HG02852 (cell line): ENCODE measurements at regions not wholly inside any gene's neighbourhood (a gene's known extent, or its start where the extent isn't known, plus 50 kb on each side); places are given as distances from the start of the nearest gene placed in this dataset.

ENCODE experiments used
- ATAC-seq: cut with Tn5 transposase; IDR thresholded peaks from one replicate; pipeline ENCODE4 v1.9.1; 2021; ENCODE audit warnings: mild to moderate bottlenecking, moderate library complexity; ENCODE audit not compliant: unreplicated experiment

DNA sequence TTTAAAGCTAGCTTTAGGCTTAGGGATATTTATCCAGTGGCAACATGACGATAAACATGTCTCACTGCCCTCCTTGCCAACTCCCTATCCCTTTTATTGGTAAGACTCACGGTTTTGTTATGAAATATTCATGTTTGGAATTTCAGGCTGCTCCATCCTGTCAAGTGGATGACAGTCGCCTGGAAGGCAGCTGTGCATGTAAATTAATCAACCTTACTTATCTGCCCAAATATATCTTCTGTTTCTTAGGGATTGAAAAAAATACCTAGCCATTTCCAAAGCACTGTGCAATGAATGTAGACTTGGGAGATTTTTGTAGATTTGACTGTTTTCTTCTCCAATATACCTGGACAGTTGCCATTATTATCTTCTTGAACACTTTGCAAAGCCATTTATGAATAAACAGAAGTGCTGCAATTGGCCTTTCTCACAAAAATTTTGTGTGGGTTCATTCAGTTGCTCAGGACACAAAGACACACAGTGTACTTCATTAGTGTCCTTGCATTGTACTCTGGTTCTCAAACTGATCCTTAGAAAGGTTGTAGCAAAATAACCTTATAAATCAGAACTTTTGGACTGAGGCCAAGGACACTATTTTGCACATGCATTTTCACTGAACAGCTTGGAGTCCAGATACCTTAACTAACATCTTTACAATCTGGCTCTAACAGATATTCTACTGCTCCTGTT, 889.4 kb upstream of the SEMA6A start:
- no peak for ATAC-seq

DNA sequence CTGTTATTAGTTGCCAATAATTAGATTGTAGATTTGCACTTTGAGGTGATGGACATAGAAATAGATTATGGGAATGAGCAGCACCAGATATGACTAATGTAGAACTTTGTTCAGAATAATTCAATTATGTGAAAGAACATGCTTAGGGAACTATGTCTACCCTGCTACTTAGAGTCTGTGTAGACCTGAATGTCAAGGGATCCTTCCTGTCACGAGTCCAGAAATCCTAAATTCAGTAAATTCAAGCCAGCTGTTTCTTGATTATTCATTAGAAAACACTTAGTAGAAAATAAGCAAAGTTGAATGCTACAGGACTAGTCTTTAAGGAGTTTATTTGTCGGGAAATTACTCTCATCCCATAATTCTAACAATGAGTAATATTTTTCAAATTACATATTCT, 887.3 kb upstream of the SEMA6A start:
- no peak for ATAC-seq

DNA sequence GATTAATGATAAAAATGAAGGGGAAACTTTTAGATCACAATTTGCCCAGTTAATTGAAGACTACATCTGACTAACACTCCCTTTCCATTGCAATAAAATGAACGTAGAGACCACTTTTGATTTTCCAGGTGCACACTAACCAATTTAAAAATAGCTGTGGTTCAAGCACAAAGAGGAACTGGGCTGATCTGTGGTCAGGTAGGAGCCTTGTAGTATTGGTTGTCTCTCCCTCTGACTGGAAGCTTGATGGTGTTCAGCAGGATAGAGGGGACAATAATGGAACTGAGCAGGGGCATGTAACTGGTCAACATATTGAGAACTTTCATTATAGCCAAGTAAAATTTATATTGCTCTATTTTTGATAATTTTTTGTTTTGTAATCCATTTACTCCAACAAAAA, 886.8 kb upstream of the SEMA6A start:
- peak; percentile 91 for ATAC-seq

DNA sequence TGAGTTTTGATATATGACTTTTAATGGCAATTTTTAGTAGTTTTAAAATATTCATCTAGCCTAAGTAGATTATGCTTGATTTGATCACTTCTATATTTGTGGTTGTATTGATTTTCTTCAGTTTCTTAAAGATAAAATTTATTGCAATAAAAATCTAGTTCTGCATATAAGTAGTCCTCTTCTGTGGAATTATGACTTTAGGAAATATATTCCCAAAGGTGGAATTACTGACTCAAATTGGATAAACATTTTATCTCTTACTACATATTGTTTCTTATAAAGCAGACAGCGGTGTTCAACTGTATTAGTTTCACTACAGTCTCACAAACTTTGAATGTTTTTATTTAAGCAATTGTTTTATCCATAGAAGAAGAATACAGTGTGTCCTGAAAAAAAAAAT, 883.0 kb upstream of the SEMA6A start:
- ATAC-seq = no peak

DNA sequence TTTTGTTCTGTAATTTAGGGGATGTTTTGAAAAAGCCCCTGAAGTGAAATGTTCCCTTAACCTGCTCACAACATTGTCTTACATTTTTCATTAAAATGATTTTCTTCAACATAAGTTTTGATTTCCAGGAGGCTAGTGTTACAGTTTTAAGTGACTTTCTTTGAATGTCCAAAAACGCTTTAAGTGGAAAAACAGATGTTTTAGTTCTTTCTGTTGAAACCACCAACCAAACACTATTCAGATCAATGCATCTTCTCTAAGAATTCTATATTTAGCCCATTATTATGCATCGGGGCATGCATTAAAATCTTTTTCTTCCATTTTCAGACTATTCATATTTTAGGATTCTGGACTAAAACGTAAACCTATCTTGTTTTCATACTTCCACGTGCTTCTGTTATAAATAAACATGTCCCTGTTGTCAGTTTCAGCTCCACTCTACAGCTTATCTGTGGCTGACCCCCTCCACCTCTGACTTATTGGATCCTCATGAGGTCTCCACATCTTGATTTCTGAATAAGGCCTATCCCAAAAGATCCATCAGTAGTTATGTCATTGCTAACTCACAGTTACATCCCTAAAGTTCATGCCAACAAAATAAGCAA, 882.3 kb upstream of the SEMA6A start:
- no peak for ATAC-seq

DNA sequence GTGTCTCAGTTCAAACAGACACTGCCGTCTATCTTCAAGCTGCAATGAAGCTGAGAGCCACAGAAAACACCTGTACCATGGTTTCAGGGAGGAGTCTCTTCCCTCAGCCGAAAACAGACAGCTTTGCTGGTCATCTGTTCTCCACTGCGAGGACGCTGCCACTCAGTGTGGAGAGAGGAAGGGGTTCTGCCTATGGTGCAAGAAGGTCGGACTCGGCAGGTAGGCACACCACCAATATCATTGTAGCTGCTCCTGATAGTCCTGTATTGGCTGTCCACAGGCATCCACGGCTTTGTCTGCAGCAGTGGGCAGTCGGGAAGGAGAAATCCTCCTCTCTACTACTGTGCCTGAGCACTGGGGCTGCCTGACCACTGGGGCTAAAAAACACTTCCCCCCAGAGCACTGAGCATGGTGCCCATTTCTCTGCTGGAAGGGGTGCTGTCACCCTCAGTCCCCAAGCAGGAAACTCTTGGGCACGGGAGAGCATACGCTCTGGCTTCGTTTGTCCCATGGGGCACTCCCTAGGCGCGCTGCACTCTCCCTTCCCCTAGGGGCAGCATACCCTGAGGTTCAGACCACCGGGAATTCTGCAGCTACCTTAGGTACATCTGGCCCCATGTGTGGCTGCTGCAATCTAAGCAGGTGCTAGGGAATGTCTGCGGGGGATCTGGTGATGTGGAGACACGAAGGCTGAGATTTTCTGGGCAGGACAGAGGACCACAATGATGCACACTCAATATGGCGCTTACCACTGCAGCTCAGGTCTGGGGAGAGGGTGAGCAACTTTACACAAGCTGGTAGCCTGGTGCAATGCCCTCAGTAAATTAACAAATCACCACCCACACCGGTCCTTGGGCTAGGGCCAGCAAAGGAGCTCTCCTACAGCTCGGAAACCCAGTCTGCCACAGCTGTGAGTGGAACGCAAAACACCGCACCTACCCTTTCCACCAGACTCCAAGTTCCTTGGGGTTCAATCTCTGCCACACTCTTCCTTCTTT, 880.9 kb upstream of the SEMA6A start:
- peak; percentile 30 for ATAC-seq

DNA sequence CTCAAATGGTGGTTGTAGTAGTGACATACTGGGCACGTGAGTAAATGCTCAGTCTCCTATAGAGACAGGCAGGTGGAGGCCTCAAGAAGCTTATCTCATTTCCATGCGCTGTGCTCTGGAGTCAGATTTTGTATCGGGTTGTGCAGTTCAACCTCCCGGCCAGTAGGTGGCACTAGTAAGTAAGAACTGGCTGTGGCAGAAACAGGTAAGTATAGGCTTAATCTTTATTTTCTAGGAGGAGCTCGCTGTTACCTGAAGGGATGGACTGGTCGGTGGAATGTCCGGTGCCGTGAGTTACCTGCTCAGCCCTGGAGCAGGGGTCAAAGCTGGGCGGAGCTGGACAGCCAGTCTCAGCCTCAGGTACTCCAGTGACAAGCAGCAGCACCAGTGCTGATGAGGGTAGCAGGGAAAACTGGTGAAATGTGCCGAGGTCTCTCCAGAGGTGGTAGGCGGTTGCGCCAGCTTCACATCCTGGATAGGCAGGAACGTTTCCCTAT, 880.1 kb upstream of the SEMA6A start:
- ATAC-seq = peak; percentile 87

DNA sequence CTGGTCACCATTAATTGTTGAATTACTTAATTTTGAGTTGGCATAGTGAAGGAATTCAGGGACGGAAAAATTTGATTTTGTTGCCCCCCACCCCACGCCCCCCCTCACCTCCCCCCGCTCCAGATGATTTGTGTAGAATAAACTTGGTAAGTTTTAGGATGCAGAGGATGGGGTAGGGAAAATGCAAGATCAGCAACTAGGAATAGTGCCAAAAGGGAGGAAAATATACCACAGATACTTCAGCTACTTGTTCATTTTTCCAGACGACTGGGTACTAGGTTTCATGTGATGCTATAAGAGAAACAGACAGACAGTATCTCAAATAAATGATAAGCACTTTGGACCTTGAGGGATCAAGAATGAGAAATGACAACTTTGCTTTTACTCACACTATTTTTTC, 862.2 kb upstream of the SEMA6A start:
- no peak for ATAC-seq

DNA sequence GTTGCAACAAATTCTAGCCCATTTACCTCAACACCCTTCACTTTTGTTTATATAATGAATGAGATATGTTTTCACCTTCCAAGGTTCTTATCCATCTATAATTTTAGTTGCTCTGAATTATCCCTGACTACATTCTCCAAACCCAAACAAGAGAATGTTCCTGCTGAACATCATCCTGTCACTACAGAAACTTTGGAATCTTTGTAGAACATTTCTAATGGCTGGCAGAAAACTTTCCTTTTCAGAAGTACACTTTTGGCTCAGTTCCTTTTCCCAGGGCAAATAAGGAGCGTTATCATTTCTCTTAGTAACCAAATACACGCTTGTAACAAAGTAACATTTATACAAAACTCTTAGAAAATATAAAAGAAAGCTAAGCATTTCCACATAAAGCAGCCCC, 860.6 kb upstream of the SEMA6A start:
- ATAC-seq = no peak

DNA sequence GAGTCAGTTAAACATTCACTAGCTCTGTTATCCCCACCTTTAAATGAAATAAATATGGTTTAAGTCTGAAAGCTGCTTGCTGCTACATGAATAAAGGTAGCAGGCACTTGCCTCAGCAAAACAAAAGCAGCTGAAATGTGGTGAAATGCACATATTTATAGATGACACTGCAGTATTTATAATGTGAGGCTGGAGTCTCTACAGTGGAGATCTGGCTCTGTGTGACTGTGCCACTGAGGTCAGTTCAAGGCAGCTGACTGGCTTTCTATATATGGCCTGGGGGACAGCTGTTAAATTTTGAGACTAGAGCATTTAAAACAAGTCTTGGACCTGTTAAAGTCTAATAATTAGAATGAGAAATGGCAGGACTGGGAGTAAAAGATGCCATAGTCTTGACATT, 859.6 kb upstream of the SEMA6A start:
- no peak for ATAC-seq

DNA sequence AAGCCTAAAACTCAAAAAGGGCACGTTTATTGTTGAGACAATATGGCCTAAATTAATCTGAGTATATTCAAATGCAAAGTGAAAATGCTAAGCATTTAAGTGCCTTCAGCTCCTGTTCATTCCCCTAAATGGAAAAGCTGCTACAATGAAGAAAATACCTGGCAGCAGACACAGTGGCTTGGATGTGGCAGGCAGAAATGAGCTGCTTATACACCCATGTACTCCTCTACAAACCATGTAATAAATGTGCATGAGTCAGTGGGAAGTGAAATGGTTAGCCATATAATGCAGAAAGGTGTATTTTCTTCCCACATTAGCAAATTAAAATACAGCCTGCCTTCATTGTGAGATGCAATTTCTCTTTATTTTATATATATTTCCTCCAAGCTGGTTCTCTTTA, 859.2 kb upstream of the SEMA6A start:
- no peak for ATAC-seq

DNA sequence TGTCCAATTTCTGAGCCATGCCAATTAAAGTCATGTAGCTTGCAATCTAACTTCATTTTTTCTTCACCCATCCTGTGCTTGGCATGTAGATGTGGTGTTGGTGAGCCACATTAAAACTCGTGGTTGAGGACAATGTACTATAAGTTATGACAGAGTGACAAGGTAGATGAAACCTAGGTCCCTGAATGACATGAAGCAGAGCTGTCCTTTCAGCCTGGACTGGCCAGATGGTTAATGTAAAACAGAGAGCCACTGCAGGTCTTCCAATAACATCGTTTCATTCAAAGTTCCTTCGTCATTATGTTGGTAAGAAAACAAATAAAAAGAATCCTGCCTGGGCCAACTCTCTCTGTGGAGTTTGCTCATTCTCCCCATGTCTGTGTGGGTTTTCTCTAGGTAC, 856.5 kb upstream of the SEMA6A start:
- no peak for ATAC-seq

DNA sequence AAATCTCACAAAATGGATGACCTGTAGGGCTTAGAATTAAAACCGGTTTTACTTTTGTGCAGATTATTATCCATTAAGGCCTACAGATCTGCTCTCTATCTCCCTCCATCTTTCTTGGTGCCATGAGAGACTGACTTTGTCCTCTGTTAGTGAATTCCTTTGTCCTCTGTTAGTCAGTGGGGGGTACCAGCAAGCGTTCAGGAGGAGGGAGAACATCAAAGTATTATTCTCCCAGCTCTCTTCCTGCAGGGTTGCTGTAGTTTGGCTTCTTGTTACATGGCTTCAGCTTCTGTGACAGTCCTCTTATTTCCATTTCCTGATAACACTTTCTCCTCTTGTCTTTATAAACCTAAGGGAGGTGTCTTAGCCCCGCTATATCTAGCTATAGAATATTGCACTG, 850.5 kb upstream of the SEMA6A start:
- no peak for ATAC-seq

DNA sequence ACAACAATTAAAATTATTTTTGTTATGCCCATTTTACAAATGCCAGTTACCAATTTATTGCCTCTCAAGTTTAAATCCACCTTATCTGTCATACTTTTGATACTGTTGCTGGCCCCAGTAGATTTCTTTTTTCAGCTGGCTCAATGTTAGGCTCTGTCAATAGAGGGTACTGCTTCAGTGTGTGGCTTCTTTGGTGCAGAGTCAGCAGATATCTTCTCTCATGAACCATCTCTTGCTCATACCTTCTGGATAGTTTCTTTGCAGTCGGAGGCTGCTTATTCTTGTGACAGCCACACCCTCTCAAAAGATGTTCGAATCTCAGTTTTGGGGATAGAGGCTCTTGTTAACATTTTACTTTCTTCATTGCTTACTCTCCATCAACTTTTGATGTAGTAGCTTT, 849.9 kb upstream of the SEMA6A start:
- ATAC-seq = no peak

DNA sequence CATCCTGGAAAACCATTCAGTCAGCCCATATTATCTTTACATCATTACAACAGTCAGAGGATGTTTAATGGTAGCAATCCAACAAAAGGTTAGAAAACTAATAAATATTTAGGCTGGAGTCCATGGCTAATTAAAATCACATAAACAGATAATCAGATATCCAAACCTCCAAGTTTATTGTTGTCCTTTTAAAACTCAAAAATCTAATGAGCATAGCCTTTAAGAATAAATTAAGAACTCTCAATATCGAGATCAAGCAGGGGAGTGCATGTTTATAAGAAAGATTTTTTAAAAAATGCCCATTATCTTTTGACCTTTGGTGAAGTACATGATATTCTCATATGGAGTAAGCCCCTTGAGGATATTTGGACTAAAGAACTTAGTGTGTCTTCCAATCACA, 842.9 kb upstream of the SEMA6A start:
- ATAC-seq = no peak

DNA sequence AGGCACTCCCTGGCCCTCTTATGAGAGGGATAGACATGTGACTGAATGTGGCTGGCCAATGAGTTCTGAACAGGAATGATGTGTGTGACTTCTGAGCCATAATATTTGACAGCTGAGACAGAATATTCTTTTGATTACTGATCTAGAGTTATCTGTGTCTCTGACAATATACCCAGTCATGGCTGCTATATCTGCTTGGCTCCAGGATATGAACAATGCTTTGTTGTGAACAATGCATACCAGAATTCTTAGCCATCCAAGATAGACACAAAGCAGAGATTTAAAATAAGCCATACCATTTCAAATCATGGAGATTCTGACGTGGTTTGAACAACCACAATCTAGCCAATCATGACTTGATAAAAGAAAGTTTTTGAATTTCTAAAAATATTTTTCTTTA, 840.3 kb upstream of the SEMA6A start:
- ATAC-seq = no peak

DNA sequence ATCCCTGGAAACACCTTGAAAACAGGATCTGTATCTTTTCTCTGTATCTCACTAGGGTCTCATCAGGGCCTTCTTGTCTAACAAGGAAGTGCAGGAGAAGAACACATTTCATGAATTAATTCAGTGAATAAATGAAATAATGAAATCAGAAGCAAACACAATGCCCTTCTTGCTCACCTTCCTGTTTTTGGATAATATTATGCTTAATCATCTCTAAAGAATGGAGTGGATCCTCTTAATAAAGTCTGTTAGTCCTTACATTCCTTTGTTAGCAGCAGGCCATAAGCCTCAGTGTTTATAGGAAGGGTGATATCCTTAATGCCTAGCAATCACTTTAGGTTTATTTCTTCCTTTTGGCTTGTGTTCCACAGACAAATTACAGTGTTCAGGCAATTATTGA, 837.1 kb upstream of the SEMA6A start:
- ATAC-seq = no peak

DNA sequence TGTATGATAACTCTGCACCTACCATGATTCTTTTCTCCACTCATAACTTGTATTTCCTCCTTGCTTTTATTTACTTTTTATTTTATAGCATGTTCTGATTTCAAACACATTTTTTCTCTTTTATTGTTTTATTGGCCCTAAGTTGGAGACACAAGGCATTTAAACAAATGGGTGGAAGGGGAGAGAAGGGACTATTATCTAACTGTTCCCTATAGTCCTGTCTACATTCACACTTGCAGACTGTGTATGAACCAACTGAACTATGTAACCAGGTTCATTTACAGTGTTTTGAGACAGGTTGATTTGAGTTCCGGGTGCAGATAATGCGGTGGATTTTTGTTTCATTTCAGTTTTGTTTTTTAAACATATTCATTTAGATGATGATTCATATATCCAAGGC, 830.6 kb upstream of the SEMA6A start:
- no peak for ATAC-seq

DNA sequence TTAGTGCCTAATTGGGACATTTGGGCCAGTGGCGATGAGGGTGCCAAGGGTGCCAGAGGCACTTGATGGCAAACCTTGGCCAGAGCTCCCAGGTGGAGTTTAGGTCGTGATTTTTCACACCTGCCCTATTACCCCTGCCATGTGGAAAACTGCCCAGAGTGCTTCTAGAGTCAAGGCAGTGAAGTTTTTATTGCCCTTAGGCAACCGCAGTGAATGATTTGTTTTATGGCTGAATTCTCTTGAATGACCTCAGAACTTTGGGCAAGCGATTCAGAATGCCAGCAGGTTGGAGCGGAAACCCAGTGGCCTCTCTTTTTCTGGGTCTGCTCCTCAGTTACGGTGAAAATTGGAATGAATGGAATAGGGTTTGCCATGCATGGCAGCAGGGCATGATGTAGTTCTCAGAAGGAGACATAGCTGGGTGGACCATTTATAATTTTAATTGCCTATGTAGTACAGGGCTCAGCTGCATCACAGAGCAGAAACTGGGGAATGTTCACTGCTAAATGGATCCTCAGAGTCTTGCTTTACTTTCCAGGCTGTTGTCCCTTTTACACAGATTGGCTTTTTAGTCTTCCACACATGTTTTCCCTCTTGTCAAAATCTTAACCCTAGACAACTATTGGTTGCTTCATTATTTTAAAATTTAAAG, 820.0 kb upstream of the SEMA6A start:
- ATAC-seq = no peak

DNA sequence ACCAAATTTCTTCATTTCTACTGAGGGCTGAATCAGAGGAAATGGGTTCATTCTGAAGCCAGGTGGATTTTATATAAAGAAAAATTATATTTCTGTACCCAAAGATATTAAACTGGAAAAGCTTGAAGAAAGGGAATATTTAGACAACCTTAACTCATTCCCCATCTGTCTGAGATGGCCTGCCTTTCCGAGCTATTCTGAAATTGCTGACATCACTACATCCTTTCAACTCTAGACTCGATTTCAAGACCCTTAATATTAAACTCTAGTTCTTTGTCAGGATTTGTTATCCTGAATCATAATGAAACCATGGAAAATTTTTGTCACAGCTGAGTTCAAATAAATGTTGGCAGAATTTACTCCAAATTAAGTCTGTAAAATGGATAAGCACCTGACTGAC, 818.5 kb upstream of the SEMA6A start:
- ATAC-seq = no peak

DNA sequence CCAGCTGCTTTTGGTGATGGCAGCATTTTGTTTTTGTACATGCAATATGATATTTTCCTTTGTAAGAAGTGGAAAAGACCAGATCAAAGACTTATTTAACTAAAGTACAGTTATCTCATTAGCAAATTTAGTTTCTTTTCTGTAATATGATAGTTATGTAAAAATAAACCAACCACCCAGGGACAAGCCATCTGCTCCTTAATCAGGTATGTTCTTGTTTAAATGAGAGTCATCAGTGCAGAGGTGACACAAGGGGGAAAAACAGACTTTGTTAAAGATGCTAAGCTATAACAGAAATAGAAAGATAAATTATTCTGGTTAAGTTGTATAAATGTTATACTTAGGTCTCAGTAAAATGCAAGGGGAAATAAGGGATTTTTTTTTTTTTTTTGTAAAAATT, 805.7 kb upstream of the SEMA6A start:
- ATAC-seq = no peak
